H9 (cell line): ENCODE measurements at regions not wholly inside any gene's neighbourhood (a gene's known extent, or its start where the extent isn't known, plus 50 kb on each side); places are given as distances from the start of the nearest gene placed in this dataset.

Source experiments
- DNase-seq: peaks from one replicate; pipeline ENCODE4 v3.0.0-alpha.2; 2017
- H2AFZ ChIP-seq: one replicate; pipeline ENCODE4 v1.6.1; 2013; ENCODE audit warnings: mild to moderate bottlenecking, low read length, control low read depth, moderate library complexity
- H2AK5ac ChIP-seq: 2 replicates; pipeline ENCODE4 v1.6.1; 2013; ENCODE audit warnings: low read length, control low read depth, mixed read lengths; ENCODE audit not compliant: insufficient read length
- H2BK120ac ChIP-seq: one replicate; pipeline ENCODE4 v1.6.1; 2013; ENCODE audit warnings: low read depth, mild to moderate bottlenecking, low read length, control low read depth, inconsistent platforms; ENCODE audit not compliant: poor library complexity, severe bottlenecking
- H2BK12ac ChIP-seq: 2 replicates; pipeline ENCODE4 v1.6.1; 2013; ENCODE audit warnings: low read length, control low read depth, mixed read lengths, low read depth; ENCODE audit not compliant: insufficient read length
- H2BK15ac ChIP-seq: 2 replicates; pipeline ENCODE4 v1.6.1; 2013; ENCODE audit warnings: low read depth, low read length, control low read depth
- H2BK20ac ChIP-seq: one replicate; pipeline ENCODE4 v1.6.1; 2013; ENCODE audit warnings: low read depth, mild to moderate bottlenecking, low read length, control low read depth, inconsistent platforms; ENCODE audit not compliant: poor library complexity, severe bottlenecking
- H2BK5ac ChIP-seq: 2 replicates; pipeline ENCODE4 v1.6.1; 2013; ENCODE audit warnings: low read length, control low read depth, mixed read lengths; ENCODE audit not compliant: insufficient read length
- H3K14ac ChIP-seq: 2 replicates; pipeline ENCODE4 v1.6.1; 2013; ENCODE audit warnings: low read length, control low read depth; ENCODE audit not compliant: insufficient read depth
- H3K18ac ChIP-seq: 2 replicates; pipeline ENCODE4 v1.6.1; 2013; ENCODE audit warnings: low read depth, mild to moderate bottlenecking, mixed read lengths, low read length, control low read depth; ENCODE audit not compliant: insufficient read length
- H3K23ac ChIP-seq: 2 replicates; pipeline ENCODE4 v1.6.1; 2013; ENCODE audit warnings: low read length, control low read depth, mixed read lengths, low read depth; ENCODE audit not compliant: insufficient read length
- H3K23me2 ChIP-seq: 2 replicates; pipeline ENCODE4 v1.6.1; 2013; ENCODE audit warnings: low read depth, mild to moderate bottlenecking, mixed read lengths, low read length, control low read depth; ENCODE audit not compliant: insufficient read length, poor library complexity, severe bottlenecking
- H3K27ac ChIP-seq: 2 replicates; pipeline ENCODE4 v1.5.1; 2013; ENCODE audit warnings: low read length, control low read depth, mixed read lengths, low read depth; ENCODE audit not compliant: insufficient read length
- H3K27me3 ChIP-seq: 2 replicates; pipeline ENCODE4 v1.6.1; 2013; ENCODE audit warnings: low read length, control low read depth, inconsistent platforms; ENCODE audit not compliant: insufficient read depth
- H3K4ac ChIP-seq: 2 replicates; pipeline ENCODE4 v1.6.1; 2013; ENCODE audit warnings: low read depth, mild to moderate bottlenecking, control low read depth, inconsistent platforms, low read length, moderate library complexity
- H3K4me1 ChIP-seq: 2 replicates; pipeline ENCODE4 v1.6.1; 2013; ENCODE audit warnings: low read length, control low read depth, inconsistent platforms; ENCODE audit not compliant: insufficient read depth
- H3K4me2 ChIP-seq: 2 replicates; pipeline ENCODE4 v1.6.1; 2013; ENCODE audit warnings: low read length, control low read depth, mixed read lengths; ENCODE audit not compliant: insufficient read length, insufficient read depth
- H3K56ac ChIP-seq: 2 replicates; pipeline ENCODE4 v1.6.1; 2013; ENCODE audit warnings: low read depth, mild to moderate bottlenecking, mixed read lengths, low read length, control low read depth; ENCODE audit not compliant: insufficient read length
- H3K79me1 ChIP-seq: 2 replicates; pipeline ENCODE4 v1.6.1; 2013; ENCODE audit warnings: low read depth, mild to moderate bottlenecking, moderate library complexity, low read length, control low read depth, inconsistent platforms; ENCODE audit not compliant: insufficient read depth, poor library complexity, severe bottlenecking
- H3K79me2 ChIP-seq: 2 replicates; pipeline ENCODE4 v1.6.1; 2013; ENCODE audit warnings: low read length, control low read depth, inconsistent platforms; ENCODE audit not compliant: insufficient read depth
- H3K9ac ChIP-seq: 2 replicates; pipeline ENCODE4 v1.6.1; 2013; ENCODE audit warnings: low read length, control low read depth, mixed read lengths; ENCODE audit not compliant: insufficient read length; ENCODE audit errors: extremely low read depth
- H3K9me3 ChIP-seq: one replicate; pipeline ENCODE4 v1.6.1; 2013; ENCODE audit warnings: low read depth, low read length, inconsistent platforms; ENCODE audit not compliant: control insufficient read depth
- H3T11ph ChIP-seq: one replicate; pipeline ENCODE4 v1.6.1; 2013; ENCODE audit warnings: mild to moderate bottlenecking, low read length, control low read depth, inconsistent platforms
- H4K20me1 ChIP-seq: one replicate; pipeline ENCODE4 v1.6.1; 2013; ENCODE audit not compliant: control insufficient read depth, insufficient read length, insufficient read depth
- H4K5ac ChIP-seq: 2 replicates; pipeline ENCODE4 v1.6.1; 2013; ENCODE audit warnings: low read depth, mild to moderate bottlenecking, mixed read lengths, low read length, control low read depth; ENCODE audit not compliant: insufficient read length
- H4K8ac ChIP-seq: replicated peaks from 2 replicates; pipeline ENCODE4 v1.6.1; 2013; ENCODE audit warnings: low read length, control low read depth, mixed read lengths, low read depth; ENCODE audit not compliant: insufficient read length
- H4K91ac ChIP-seq: 2 replicates; pipeline ENCODE4 v1.6.1; 2013; ENCODE audit warnings: low read depth, mild to moderate bottlenecking, moderate library complexity, mixed read lengths, low read length, control low read depth; ENCODE audit not compliant: insufficient read length
- H3K27ac Mint-ChIP-seq, 3 experiments: 2 replicates in 2 of 3; 3 replicates in 1 of 3; pipeline ENCODE4 v1.8.0; 2020 to 2021; ENCODE audit warnings: mixed read lengths in 3 of 3, mild to moderate bottlenecking in 1 of 3, moderate library complexity in 1 of 3
- H3K27me3 Mint-ChIP-seq: 2 replicates; pipeline ENCODE4 v1.8.0; 2021; ENCODE audit warnings: low read depth, mild to moderate bottlenecking, moderate library complexity, mixed read lengths
- H3K36me3 Mint-ChIP-seq, 3 experiments: 2 replicates in 2 of 3; 3 replicates in 1 of 3; pipeline ENCODE4 v1.8.0; 2020 to 2021; ENCODE audit warnings: low read depth in 3 of 3, mixed read lengths in 3 of 3; ENCODE audit not compliant: insufficient read depth in 1 of 3
- H3K4me1 Mint-ChIP-seq, 2 experiments: 2 replicates each; pipeline ENCODE4 v1.8.0; 2020; ENCODE audit warnings: mixed read lengths in 2 of 2
- H3K4me3 Mint-ChIP-seq, 2 experiments: 2 replicates in 1 of 2; 3 replicates in 1 of 2; pipeline ENCODE4 v1.8.0; 2020 to 2021; ENCODE audit warnings: mild to moderate bottlenecking in 2 of 2, mixed read lengths in 2 of 2, moderate library complexity in 1 of 2
- H3K9me3 Mint-ChIP-seq, 2 experiments: 2 replicates in 1 of 2; 3 replicates in 1 of 2; pipeline ENCODE4 v1.8.0; 2020; ENCODE audit warnings: mild to moderate bottlenecking in 2 of 2, mixed read lengths in 2 of 2, moderate library complexity in 1 of 2
- WGBS: extraction: QIAGEN DNeasy Blood & Tissue Kit; methylation state at CpG from one replicate; pipeline ENCODE4 v1.1.7; 2013; ENCODE audit warnings: missing lambda C conversion rate, low lambda C conversion rate, mixed read lengths; ENCODE audit not compliant: insufficient read length; ENCODE audit errors: extremely low coverage; 5-methylcytosine and 5-hydroxymethylcytosine counted together
- TF ChIP-seq, protein P1 (sequence below): fragments of 200-600 bp; sonication (generic); conservative IDR thresholded peaks from 3 replicates; pipeline ENCODE4 v1.8.0; 2021; ENCODE audit warnings: antibody characterized with exemption, mild to moderate bottlenecking

DNA sequence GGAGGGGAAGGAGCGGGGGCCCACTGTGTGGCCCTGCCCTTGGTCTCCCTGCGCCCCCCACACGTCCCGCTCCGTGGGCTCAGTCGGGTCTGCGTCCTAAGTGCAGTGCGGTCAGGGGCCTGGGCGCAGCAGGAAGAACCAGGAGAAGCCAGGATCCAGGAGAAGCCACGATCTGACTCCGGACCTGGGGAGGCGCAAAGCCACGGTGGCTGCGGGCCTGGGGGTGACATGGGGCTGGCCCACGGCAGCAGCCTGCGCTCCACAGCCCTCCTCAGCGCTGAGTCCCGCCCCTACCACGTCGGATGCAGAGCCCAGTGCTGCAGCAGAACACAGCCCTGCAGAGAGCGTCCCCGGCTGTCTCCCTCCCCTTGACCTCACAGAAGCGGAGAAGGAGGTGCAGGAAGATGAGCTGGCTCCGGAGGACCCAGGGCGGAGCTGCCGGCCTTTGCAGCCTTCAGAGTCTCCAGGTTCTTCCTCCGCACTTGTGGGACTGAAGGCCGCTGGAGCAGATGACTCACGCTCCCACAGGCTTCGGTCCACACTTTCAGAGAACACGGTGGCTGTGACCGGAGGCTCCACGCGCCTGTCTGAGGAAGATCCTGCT, 589.2 kb upstream of the SALL3 start:
- Histone ChIP-seq H2AK5ac (no peak overlapping the region), H3K4me2 (no peak overlapping the region), H3K14ac (peak overlapping the region; percentile 37; the same call in 1 of the 2 replicates), H3K18ac (no peak overlapping the region), H3K4me1 (no peaks in the 10 kb centered on the region), H3T11ph (no peak overlapping the region), H3K9ac (no peak overlapping the region), H2BK12ac (no peak overlapping the region), H3K79me1 (no peaks in the 10 kb centered on the region), H4K91ac (no peak overlapping the region), H2BK120ac (no peak overlapping the region), H4K20me1 (no peaks in the 10 kb centered on the region), H2AFZ (no peak overlapping the region), H3K27me3 (no peaks in the 10 kb centered on the region), H3K4ac (no peak overlapping the region), H3K9me3 (no peaks in the 10 kb centered on the region), H3K27ac (no peak overlapping the region), H4K8ac (no peak overlapping the region), H2BK5ac (no peak overlapping the region), H2BK15ac (no peak overlapping the region), H2BK20ac (no peak overlapping the region), H4K5ac (no peak overlapping the region), H3K79me2 (no peaks in the 10 kb centered on the region), H3K23ac (no peak overlapping the region), H3K56ac (no peak overlapping the region), H3K23me2 (no peaks in the 10 kb centered on the region)
- peak; percentile 38 for DNase-seq
- H3K27ac Mint-ChIP-seq, result no peak overlapping the region
- no peaks in the 10 kb centered on the region; the same call in none of the 2 replicates for H3K27me3 Mint-ChIP-seq
- no peaks in the 10 kb centered on the region for H3K9me3 Mint-ChIP-seq
- WGBS, result no CpG with 5 or more reads among the region's 34 CpGs
- TF ChIP-seq, protein P1, sequence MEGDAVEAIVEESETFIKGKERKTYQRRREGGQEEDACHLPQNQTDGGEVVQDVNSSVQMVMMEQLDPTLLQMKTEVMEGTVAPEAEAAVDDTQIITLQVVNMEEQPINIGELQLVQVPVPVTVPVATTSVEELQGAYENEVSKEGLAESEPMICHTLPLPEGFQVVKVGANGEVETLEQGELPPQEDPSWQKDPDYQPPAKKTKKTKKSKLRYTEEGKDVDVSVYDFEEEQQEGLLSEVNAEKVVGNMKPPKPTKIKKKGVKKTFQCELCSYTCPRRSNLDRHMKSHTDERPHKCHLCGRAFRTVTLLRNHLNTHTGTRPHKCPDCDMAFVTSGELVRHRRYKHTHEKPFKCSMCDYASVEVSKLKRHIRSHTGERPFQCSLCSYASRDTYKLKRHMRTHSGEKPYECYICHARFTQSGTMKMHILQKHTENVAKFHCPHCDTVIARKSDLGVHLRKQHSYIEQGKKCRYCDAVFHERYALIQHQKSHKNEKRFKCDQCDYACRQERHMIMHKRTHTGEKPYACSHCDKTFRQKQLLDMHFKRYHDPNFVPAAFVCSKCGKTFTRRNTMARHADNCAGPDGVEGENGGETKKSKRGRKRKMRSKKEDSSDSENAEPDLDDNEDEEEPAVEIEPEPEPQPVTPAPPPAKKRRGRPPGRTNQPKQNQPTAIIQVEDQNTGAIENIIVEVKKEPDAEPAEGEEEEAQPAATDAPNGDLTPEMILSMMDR, result no peak
- no peaks in the 10 kb centered on the region for H3K36me3 Mint-ChIP-seq
- H3K4me1 Mint-ChIP-seq, result 0 out of 4 replicates have a peak, but pooled peaks cover 0 to 2% of the 10 kb centered on the region in 2 experiments
- H3K4me3 Mint-ChIP-seq, result no peak overlapping the region
